GM12873 (cell line): ENCODE measurements at regions not wholly inside any gene's neighbourhood (a gene's known extent, or its start where the extent isn't known, plus 50 kb on each side); places are given as distances from the start of the nearest gene placed in this dataset.

Source experiments
- TF ChIP-seq, protein P1 (sequence below): IDR thresholded peaks from 2 replicates; pipeline ENCODE4 v1.5.1; 2012; ENCODE audit warnings: low read depth, mild to moderate bottlenecking, moderate library complexity, low read length, control low read depth; ENCODE audit not compliant: insufficient read depth; ENCODE audit errors: missing control alignments

DNA sequence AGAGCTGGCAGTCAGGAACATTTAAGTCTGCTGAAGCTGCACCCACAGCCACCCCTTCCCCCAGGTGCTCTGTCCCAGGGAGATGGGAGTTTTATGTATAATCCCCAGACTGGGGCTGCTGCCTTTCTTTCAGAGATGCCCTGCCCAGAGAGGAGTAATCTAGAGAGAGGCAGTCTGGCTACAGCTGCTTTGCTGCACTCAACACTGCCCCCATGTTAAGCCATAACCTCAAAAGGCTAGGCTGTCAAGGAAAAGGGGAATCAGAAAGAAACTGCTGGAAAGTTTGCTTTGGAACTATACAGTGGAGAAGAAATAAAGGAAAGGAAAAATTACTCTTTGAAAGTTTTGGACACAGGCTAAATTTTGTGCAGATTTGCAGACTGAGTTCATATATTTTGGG is 127.2 kb downstream of the MACIR start:
- TF ChIP-seq, protein P1, sequence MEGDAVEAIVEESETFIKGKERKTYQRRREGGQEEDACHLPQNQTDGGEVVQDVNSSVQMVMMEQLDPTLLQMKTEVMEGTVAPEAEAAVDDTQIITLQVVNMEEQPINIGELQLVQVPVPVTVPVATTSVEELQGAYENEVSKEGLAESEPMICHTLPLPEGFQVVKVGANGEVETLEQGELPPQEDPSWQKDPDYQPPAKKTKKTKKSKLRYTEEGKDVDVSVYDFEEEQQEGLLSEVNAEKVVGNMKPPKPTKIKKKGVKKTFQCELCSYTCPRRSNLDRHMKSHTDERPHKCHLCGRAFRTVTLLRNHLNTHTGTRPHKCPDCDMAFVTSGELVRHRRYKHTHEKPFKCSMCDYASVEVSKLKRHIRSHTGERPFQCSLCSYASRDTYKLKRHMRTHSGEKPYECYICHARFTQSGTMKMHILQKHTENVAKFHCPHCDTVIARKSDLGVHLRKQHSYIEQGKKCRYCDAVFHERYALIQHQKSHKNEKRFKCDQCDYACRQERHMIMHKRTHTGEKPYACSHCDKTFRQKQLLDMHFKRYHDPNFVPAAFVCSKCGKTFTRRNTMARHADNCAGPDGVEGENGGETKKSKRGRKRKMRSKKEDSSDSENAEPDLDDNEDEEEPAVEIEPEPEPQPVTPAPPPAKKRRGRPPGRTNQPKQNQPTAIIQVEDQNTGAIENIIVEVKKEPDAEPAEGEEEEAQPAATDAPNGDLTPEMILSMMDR = no peak

DNA sequence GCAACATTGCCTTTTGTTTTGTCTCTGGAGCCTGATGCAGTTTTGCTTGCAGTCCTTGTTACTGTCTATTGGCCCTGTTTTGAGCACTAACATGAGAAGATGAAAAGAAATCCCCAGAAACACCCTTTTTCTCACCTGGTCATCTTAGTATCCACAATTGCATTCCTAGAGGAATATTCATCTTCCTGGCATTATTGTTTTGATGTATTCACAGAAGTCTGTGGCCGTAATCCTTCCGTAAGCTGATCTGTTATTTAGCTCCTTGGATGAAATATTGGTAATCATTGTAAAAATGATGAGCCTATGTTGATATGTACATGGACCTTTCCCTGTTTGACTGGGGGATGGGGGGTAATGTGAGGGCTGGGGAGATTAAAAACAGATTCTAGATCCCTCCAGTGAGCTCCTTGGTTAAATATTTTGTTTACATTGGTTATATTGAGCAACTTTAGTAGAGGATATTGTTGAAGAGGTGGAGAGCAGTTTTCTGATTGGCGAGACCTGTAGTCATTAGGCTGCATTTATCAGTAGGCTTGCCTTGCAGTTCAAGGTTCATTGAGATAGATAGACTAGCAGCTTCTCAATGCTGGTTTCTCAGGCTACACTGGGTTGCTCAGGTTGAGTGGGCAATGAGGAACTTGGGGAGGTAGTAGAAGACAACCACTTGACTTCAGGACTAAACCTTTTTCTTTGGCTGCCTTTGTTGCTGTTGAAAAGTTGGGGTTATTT is 117.5 kb downstream of the MACIR start:
- TF ChIP-seq, protein P1 = no peak

DNA sequence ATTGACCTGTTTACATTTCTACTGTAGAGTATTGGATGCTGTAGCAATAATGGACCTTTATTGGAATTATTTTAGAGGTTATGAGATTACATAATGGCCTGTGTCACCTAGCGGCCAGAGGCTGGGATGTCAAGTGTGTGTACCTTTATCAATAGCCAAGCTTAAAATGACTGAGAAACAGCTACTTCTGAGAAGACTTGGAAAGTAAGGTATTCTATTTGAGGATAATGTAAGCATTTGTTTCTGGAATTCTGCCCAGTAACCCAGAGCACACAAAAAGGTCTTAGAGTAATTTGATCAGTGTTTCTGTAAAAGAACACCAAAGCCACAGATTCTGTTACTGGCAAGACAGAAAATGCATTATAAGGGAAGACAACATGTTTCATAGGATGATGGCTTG is 116.8 kb downstream of the MACIR start:
- TF ChIP-seq, protein P1 = peak; percentile 43

DNA sequence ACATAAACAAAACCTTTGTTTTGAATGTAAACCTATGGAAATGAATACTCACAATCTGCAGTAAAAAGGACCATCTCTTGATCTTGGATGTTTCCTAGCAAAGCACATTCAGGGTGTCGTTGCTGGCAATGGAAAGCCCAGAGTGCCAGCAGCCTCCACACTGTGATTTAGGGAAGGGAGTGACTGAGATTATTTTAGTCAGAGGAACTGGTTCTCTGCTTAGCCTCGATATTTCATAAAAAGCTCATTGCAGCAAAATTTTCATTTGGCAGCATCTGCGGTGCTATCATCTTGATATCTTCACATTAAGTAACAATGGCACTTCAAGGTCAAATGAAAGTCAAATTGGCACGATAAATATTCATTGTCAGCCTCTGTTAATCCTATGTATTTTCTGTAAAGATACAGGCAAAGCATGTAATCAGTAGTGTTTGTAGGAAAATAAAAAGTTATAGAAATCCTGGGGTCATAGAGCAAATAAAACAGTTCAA is 116.0 kb downstream of the MACIR start:
- TF ChIP-seq, protein P1 = no peak

DNA sequence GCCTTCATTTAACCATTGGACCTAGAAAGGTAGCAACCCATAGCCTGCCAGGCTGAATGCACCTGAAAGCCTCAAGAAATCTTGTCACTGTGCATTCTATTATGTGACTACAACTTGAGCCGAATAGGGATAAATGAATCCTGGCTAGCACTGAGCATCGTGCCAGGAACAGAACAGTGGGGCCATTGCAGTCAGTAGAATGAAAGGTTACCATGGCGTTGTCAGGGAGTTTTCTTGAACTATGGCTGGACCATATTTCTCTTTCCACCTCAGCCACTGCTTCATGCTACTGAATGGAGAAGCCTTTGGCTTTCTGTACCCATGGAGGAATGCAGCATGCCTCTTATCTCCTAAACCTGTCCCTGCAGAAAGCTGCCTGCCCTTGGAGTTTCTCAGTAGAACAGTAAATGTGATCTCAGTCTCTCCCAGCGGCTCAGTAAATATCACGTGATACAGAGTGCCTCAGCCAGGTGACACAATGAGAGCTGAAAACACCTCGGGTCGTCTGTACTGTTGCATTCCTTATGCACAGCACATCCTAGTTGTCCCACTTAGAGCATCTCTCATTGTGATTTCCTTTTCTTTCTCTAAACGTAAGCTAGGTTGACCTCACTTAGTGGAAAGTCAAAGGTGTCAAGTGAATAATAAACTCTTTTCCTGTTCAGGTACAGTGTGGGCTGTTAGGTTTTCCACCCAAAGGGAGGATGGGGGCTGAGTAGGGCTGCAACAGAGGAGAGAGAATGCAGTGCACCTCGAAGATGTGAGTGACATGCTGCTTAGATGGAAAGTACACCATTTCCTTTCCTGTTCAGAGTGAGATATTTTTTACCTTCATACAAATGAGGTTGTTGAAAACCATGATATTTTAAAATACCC is 115.3 kb downstream of the MACIR start:
- TF ChIP-seq, protein P1 = no peak

DNA sequence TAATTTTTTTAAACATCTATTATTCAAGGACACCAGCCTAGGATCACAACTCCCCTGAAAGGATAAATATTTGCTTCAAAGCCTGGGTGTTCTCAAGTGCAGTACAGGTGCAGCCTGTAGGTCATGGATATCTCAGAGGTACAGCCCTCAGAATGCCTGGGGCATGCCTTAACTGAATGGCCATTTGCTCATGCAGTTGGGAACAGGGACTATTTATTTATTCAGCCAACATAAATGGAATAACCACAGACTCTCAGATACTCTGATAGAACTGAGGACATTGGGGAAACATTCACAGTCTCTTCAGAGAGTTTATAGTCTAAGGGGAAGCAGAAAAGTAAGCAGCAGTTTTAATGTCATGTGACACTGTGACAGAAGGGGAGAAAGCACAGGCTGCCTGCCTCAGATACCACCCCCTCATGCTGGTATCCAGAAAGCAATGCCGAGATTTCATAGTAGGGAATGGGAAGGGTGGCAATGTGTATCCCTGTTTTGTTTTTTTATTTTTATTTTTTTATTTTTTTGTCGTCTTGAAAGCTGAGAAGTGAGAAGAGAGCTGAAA is 112.6 kb downstream of the MACIR start:
- TF ChIP-seq, protein P1 = no peak
